ENCODE measurements at regions not wholly inside any gene's neighbourhood (a gene's known extent, or its start where the extent isn't known, plus 50 kb on each side); places are given as distances from the start of the nearest gene placed in this dataset.

DNA sequence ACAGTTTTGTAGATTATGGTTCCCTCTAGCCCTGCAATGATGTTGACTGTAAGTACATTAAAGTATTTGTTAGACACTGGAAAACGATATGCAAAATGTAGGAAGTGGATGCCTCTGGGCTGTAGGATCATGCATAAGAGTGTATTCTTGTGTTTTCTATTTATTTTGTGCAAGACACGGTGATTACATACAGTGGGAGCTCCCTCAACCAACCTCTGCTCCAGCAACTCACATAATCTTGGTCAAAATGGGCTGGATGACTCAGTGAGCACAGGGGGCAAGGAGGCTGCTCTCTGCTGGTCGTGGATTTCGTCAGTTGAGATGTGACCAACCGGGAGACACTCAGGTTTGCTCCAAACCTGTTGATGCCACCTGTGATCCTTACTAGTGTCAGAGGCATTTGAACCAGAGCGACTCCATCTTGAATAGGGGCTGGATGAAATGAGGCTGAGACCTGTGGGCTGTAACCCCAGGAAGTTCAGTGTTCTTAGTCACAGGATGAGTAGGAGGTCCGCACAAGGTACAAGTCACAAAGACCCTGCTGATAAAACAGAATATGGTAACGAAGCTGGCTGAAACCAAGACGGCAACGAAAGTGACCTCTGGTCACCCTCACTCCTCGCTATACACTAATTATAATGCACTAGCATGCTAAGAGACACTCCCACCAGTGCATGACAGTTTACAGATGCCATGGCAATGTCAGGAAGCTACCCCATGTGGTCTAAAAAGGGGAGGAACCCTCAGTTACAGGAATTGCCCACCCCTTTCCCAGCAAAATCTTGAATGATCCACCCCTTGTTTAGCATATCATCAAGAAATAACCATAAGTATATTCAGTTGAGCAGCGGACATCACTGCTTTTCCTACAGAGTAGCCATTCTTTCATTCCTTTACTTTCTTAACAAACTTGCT, 56.4 kb upstream of the FAM20C start:
- FAIRE-seq (no peak), DNase-seq (ENCODE audit: insufficient read length, low spot score) (no peak)
- no peak for TF ChIP-seq POLR2A (IDR thresholded peaks at IDR 0.05; ENCODE audit: low read depth, low read length)

- FAIRE-seq (no peak), DNase-seq (ENCODE audit: insufficient read length, low spot score) (no peak)
- TF ChIP-seq POLR2A (IDR thresholded peaks at IDR 0.05; ENCODE audit: low read depth, low read length): no peak
Observed at GRCh38 chr7:137094-137891, 55.1 kb upstream of the FAM20C start.

GRCh38 chr7:139131-139530, 53.2 kb upstream of the FAM20C start:
- TF ChIP-seq POLR2A (IDR thresholded peaks at IDR 0.05; ENCODE audit: low read depth, low read length): no peak
- FAIRE-seq (no peak), DNase-seq (ENCODE audit: insufficient read length, low spot score) (no peak)

DNA sequence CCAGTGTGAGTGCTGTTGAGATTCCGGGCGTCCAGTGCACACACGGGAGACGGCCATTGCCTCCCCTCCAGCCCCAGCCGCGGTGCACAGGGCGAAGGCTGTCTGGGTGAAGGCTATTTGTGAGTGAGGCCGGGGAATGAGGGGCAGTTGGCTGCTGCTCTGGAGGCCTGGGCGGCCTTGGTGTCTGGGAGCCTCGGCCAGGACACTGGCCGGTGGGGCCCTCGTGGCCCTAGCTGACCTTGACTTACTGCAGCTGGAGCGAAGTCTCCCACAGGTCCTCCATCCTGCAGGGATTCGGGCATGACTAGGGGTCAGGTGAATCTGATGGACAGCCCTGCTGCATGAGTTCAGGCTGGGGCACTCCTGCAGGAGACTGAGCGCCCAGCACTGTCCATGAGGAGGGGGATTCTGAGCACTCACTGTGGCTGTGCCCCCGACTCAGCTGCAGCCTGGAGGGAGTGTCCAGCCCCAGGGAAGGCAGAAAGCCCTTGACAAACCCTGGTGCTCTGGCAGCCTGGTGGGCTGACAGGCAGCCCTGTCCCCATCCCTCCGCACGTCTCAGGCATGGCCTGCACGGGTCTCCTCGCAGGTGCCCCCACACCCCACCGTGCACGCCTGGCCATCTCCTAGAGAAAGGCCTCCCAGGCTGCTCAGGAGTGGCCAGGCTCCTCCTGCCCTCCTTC, 52.7 kb upstream of the FAM20C start:
- DNase-seq (ENCODE audit: insufficient read length, low spot score) (no peak), FAIRE-seq (no peak)
- no peak for TF ChIP-seq POLR2A (IDR thresholded peaks at IDR 0.05; ENCODE audit: low read depth, low read length)

DNA sequence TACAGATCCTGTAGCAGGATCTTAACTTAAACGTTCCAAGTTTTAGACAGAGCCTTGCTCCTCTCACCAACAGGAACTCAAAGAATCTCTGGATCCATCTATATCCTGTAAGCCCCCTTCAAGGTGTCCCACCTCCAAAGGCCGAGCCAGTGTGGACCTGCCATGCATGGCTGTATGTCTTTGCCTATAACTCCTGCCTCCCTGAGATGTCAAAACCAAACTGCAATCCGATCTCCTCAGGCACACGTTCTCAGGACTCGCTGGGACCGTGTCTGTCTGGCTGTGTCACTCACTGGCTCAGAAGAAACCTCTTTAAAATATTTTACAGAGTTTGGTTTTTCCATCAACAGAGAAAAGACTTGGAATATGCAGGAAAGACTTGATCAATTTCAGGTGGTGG, 51.4 kb upstream of the FAM20C start:
- TF ChIP-seq POLR2A (IDR thresholded peaks at IDR 0.05; ENCODE audit: low read depth, low read length): no peak
- no peak for FAIRE-seq
- no peak for DNase-seq (ENCODE audit: insufficient read length, low spot score)

- DNase-seq (ENCODE audit: insufficient read length, low spot score): no peak
- TF ChIP-seq POLR2A (IDR thresholded peaks at IDR 0.05; ENCODE audit: low read depth, low read length): no peak
- no peak for FAIRE-seq
Observed at GRCh38 chr7:142248-142941, 50.0 kb upstream of the FAM20C start.

All from H54 (cell line).